ENCODE measurements at regions not wholly inside any gene's neighbourhood (a gene's known extent, or its start where the extent isn't known, plus 50 kb on each side); places are given as distances from the start of the nearest gene placed in this dataset.

DNA sequence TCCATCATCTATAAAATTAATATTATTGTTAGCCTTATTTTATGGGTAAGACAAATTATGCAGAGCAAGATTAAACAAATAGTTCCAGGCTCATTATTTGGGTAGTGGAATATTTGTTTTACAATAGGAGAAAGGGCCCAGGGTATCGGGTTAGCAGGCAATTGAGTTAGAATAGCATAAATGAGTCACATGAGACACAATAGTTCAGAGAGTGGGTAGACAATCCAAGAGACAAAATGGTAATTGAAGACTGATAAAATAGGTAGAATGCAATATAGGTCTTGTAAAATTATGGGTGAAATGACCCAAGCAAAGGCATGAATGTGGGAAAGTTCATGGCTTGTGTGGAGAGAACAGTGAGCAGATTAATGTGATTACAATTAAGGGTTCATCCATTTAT is 790.9 kb upstream of the GCFC2 start:
- H3K4me1 ChIP-seq (ENCODE audit: control insufficient read depth, extremely low read depth, insufficient read depth, low read length), result no peaks in the 10 kb centered on the region
- no peak overlapping the region for H3K27ac ChIP-seq (ENCODE audit: insufficient read depth, low read length)
- H3K9me3 ChIP-seq (ENCODE audit: control insufficient read depth, insufficient read depth, low read depth, low read length), result no peaks in the 10 kb centered on the region
- H3K36me3 ChIP-seq (ENCODE audit: control insufficient read depth, insufficient read depth, low read length), result no peaks in the 10 kb centered on the region
- H3K79me2 ChIP-seq (ENCODE audit: control insufficient read depth, insufficient read depth, low read length), result no peaks in the 10 kb centered on the region
- no peaks in the 10 kb centered on the region for H3K27me3 ChIP-seq (ENCODE audit: control insufficient read depth, insufficient read depth, low read length)
- no peaks in the 10 kb centered on the region for H4K20me1 ChIP-seq (ENCODE audit: control insufficient read depth, extremely low read depth, insufficient read depth, low read length)
- no peak overlapping the region for H3K4me2 ChIP-seq (ENCODE audit: extremely low read depth, insufficient read depth, low read length)
- DNase-seq (ENCODE audit: low read depth in 2 of 2), result no peak
- H3K9ac ChIP-seq (ENCODE audit: insufficient read depth, low read length), result no peak overlapping the region
- TF ChIP-seq EZH2 (IDR thresholded peaks at IDR 0.05; ENCODE audit: low read length, missing control alignments), result no peak
- TF ChIP-seq, protein P1, sequence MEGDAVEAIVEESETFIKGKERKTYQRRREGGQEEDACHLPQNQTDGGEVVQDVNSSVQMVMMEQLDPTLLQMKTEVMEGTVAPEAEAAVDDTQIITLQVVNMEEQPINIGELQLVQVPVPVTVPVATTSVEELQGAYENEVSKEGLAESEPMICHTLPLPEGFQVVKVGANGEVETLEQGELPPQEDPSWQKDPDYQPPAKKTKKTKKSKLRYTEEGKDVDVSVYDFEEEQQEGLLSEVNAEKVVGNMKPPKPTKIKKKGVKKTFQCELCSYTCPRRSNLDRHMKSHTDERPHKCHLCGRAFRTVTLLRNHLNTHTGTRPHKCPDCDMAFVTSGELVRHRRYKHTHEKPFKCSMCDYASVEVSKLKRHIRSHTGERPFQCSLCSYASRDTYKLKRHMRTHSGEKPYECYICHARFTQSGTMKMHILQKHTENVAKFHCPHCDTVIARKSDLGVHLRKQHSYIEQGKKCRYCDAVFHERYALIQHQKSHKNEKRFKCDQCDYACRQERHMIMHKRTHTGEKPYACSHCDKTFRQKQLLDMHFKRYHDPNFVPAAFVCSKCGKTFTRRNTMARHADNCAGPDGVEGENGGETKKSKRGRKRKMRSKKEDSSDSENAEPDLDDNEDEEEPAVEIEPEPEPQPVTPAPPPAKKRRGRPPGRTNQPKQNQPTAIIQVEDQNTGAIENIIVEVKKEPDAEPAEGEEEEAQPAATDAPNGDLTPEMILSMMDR (conservative IDR thresholded peaks at IDR 0.05 in 1 of 2, IDR thresholded peaks at IDR 0.05 in 1 of 2; ENCODE audit: low read depth in 1 of 2, low read length in 2 of 2), result no peak
- H3K4me3 ChIP-seq (replicated peaks in 1 of 4; ENCODE audit: control extremely low read depth in 1 of 4, insufficient read depth in 1 of 4, low read depth in 3 of 4, low read length in 4 of 4), result no peak overlapping the region
- no peak overlapping the region for H2AFZ ChIP-seq (ENCODE audit: low read length)

DNA sequence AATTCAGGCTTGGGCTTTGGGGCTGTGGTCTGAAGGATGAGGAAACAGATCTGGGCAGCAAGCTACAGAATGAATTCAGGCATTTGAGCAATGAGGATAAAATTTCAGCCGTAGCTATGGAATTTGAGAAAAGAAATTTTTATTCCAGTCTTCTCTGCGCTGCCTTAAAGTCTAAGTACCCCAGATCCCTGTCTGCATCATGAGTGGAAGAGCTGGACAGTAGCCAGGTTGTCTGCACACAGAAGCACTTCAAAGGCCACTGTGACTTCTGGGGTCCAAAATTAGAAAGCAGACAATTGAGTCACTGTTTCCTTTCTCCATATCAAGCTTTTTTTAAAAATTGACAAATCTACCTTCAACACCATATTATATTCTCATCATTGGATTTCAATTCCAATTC is 787.6 kb upstream of the GCFC2 start:
- Histone ChIP-seq H3K9me3 (ENCODE audit: control insufficient read depth, insufficient read depth, low read depth, low read length) (no peaks in the 10 kb centered on the region), H2AFZ (ENCODE audit: low read length) (no peak overlapping the region), H3K27ac (ENCODE audit: insufficient read depth, low read length) (no peak overlapping the region), H4K20me1 (ENCODE audit: control insufficient read depth, extremely low read depth, insufficient read depth, low read length) (no peaks in the 10 kb centered on the region), H3K9ac (ENCODE audit: insufficient read depth, low read length) (no peak overlapping the region), H3K79me2 (ENCODE audit: control insufficient read depth, insufficient read depth, low read length) (no peaks in the 10 kb centered on the region), H3K4me1 (ENCODE audit: control insufficient read depth, extremely low read depth, insufficient read depth, low read length) (no peaks in the 10 kb centered on the region), H3K4me2 (ENCODE audit: extremely low read depth, insufficient read depth, low read length) (no peak overlapping the region), H3K36me3 (ENCODE audit: control insufficient read depth, insufficient read depth, low read length) (no peaks in the 10 kb centered on the region), H3K4me3 (replicated peaks in 1 of 4; ENCODE audit: control extremely low read depth in 1 of 4, insufficient read depth in 1 of 4, low read depth in 3 of 4, low read length in 4 of 4) (no peak overlapping the region), H3K27me3 (ENCODE audit: control insufficient read depth, insufficient read depth, low read length) (no peaks in the 10 kb centered on the region)
- no peak for DNase-seq (ENCODE audit: low read depth in 2 of 2)
- TF ChIP-seq, protein P1 (conservative IDR thresholded peaks at IDR 0.05 in 1 of 2, IDR thresholded peaks at IDR 0.05 in 1 of 2; ENCODE audit: low read depth in 1 of 2, low read length in 2 of 2), result no peak
- no peak for TF ChIP-seq EZH2 (IDR thresholded peaks at IDR 0.05; ENCODE audit: low read length, missing control alignments)

DNA sequence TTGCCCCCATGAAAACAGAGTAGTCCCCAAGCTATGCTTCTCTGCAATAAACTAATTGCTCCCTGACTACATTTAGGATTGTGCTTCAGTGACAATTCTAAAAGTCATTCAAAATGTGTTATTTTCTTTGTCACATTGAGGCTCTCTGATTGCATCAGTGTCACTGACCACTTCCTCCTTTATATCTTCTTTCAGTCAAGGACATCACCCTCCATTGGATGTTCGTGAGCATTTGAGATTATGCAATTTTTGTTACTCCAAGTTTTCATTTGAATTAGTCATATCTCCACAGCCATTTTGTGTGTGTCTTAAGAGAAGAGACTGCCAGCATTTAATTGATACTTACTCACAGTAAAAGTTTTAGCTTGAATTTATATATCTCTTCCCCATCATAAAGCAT is 780.8 kb upstream of the GCFC2 start:
- Histone ChIP-seq H3K4me3 (replicated peaks in 1 of 4; ENCODE audit: control extremely low read depth in 1 of 4, insufficient read depth in 1 of 4, low read depth in 3 of 4, low read length in 4 of 4) (no peak overlapping the region), H3K36me3 (ENCODE audit: control insufficient read depth, insufficient read depth, low read length) (no peaks in the 10 kb centered on the region), H3K4me2 (ENCODE audit: extremely low read depth, insufficient read depth, low read length) (no peak overlapping the region), H3K9ac (ENCODE audit: insufficient read depth, low read length) (no peak overlapping the region), H3K4me1 (ENCODE audit: control insufficient read depth, extremely low read depth, insufficient read depth, low read length) (no peaks in the 10 kb centered on the region), H3K27me3 (ENCODE audit: control insufficient read depth, insufficient read depth, low read length) (no peaks in the 10 kb centered on the region), H2AFZ (ENCODE audit: low read length) (no peak overlapping the region), H3K9me3 (ENCODE audit: control insufficient read depth, insufficient read depth, low read depth, low read length) (no peaks in the 10 kb centered on the region), H4K20me1 (ENCODE audit: control insufficient read depth, extremely low read depth, insufficient read depth, low read length) (no peaks in the 10 kb centered on the region), H3K27ac (ENCODE audit: insufficient read depth, low read length) (no peak overlapping the region), H3K79me2 (ENCODE audit: control insufficient read depth, insufficient read depth, low read length) (no peaks in the 10 kb centered on the region)
- no peak for TF ChIP-seq EZH2 (IDR thresholded peaks at IDR 0.05; ENCODE audit: low read length, missing control alignments)
- TF ChIP-seq, protein P1 (conservative IDR thresholded peaks at IDR 0.05 in 1 of 2, IDR thresholded peaks at IDR 0.05 in 1 of 2; ENCODE audit: low read depth in 1 of 2, low read length in 2 of 2), result no peak
- DNase-seq (ENCODE audit: low read depth in 2 of 2), result no peak
